Activated naive CD4-positive, alpha-beta T cell treated with Interleukin-2 at 50 U/mL for 16 hours (primary cell): ENCODE measurements at regions not wholly inside any gene's neighbourhood (a gene's known extent, or its start where the extent isn't known, plus 50 kb on each side); places are given as distances from the start of the nearest gene placed in this dataset.

Experiments
- DNase-seq: peaks from one replicate; pipeline ENCODE4 v3.0.0-alpha.2; 2020

GRCh38 chr7:113825832-113826231 lies 93.0 kb downstream of the PPP1R3A start:
- DNase-seq, result no peak

DNA sequence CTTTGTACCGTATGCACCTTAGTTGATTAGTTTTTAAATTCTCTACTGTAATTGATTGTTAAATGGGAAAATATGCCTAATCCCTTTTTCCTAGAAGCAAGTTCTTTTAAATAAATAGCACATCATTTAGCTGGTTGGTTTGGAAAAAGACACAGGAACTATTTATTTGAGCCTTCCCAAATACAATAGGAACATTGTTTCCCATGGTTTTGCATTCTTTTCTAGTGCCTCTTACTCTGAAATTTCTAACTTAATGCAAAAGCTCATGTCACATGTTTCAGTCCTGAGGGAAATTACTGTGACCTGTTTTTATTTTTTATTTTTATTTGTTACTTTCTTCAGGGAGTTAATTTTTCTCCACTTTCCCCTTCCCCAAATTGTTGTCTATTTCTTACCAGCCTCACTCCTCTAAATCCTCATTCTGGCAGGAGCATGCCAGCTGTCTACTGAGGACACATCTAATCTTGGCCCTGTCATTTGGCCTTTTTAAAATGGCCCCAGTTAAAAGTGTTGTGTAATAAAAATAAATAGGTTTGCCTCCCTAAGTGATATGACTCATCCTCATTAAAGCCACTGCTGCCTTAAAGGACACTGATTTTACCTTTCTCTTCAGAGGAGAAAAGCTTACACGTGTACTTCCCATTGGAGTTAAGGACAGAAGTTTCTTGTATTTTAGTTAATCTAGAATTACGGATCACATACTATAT lies 94.5 kb downstream of the PPP1R3A start:
- DNase-seq, result no peak

DNA sequence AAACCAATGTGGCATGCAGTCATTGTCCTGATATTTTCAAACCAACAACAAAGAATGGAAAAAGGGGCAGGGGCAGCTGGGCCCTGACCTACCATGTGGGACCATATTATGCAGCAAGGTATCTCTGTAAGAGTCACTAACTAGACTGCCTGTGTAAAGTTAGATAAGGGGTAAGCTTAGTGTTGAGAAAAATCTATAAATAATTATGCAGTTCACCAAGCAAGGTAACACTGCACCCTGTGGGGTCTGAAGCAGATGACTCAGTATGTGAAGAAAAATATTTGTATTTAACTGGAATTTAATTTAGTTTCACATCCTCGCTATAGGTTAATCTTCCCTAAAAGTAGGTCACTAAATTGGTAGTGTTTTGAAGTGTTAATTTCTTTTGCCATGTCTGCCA lies 99.3 kb downstream of the PPP1R3A start:
- DNase-seq, result no peak

DNA sequence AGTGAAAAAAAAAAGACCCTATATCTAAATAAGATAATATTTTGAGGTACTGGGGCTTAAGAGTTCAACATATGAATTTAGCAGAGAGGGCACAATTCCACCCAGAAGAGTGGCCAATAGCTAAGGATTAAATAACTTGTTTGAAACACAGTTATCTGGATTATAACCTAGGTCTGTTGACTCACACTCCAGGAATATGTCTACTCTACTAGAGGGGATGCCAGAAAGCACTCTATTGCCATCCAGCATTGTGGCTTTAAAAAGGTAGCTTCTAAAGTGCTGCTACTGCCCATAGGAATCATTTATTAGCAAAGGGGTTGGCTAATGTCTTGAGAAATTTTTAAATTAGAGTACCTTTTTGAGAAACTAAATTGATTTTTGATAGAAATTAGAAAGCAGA lies 102.2 kb downstream of the PPP1R3A start:
- DNase-seq, result no peak

GRCh38 chr7:113813471-113813870 lies 105.3 kb downstream of the PPP1R3A start:
- DNase-seq, result no peak

DNA sequence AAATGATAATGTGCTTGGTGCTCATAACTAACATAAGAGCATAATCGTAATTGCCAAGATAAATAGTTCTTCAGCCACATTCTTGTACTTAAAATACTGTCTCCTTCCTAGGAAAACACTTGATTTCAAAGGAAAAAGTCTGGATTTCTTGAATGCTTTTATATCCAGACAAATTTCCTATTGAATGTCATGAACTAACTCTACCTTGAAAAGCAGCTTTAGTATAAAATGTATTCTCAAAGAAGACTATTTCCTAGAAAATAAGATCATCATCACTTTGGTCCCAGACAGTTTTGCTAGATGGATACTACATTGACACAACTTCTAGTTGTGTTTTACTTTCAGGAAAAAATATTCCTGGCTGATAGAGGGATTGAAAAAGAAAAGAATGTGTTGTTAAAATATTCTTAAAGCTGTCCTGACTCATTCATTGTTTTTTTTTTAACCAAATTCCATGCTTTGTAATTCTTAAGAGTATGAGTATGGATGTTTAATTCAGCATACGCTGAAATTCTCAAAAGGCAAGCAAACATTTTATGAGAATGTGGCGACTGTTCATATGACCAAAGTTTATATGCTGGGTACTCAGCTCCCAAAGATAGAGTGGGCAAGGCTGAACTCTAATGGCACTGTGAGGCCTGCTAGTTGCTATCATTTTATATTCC lies 106.1 kb downstream of the PPP1R3A start:
- no peak for DNase-seq

DNA sequence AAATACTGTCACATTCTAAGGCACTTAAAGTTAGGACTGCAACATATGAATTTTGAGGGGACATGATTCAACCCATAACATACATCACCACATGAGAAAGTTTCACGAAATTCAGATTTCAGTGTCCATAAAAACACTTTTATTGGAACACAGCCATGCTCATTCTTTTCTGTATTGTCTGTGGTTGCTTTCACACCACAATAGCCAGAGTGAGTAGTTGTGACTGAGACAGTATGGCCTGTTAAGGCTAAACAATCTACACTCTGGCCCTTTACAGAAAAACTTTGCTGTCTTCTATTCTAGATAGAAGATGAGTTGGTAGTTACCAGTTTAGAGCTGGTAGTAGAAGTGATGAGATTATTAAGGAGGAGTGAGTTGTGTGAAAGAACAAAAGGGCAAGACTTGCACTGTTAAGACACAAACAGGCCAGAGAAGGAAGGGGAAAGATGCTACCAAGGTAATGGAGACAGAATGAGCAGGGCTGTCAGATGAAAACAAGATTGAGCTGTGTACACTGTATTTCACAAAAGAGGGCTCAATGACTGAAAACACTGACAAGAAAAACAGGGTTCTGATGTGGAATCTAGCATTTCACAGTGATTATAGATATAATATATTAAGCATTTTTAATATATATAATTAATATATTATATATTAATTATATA lies 108.6 kb downstream of the PPP1R3A start:
- no peak for DNase-seq

DNA sequence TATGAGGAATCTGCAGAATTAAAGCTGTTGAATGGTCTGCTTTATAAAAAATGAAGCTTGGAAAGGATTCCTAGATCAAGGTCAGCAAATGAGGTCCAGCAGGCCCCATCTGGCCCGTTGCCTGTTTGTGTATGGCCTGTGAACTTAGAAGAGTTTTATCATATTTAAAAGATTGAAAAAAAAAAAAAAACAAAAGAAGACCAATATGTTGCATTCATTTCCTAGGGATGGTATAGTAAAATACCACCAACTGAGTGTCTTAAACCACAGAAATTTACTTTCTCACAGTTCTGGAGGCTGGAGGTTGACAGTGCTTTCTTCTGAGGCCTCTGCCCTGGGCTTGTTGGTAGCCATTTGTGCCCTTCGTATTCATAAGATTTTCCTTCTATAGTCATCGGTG lies 109.2 kb downstream of the PPP1R3A start:
- DNase-seq, result no peak

- DNase-seq, result no peak
These were observed 112.0 kb downstream of the PPP1R3A start for GRCh38 chr7:113806633-113807327.

DNA sequence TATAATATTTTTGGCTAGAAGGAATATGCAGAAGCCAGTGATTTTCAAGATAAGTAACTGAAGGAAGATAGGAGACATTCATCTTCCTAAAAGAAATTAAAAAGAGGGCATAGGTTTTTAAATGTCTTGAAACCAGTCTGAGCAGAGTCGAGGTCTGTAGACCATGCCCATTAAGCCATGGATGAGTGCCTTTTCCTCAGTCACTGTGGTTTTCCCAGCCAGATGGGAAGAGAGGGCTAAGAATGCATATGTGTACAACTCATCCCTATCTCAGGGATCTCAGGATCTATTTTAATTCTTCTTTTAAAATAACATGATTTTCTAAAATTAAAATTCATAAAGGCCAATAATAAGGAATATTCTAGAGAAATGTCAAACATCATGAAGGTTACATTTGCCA lies 112.8 kb downstream of the PPP1R3A start:
- DNase-seq, result no peak

DNA sequence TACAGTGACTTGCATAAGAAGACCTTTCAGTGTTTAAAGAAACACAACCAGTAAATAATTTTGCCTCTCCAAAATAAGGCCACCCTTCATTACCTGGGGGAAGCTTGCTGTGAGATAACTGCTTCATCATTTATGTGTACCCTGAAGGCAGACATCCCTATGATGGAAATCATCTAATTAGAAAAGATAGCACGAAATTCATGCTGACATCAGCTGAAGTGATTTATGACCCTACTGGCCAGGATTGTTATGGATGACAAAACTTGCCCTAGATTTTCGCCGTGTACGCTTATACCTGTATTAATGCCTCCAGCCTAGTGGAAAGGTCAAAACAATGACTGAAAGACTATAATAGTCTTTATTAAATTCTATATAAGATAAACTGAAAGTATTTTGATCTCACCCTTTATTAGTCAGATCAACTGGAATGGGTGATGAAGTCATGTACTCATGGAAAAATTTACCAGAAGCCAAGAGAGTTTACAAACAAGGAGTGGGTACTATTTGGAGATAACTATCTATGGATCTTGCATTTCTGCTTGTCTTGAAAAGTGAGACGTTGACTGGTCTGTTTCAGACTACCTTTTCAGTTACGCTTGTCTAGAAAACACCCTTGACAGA lies 114.2 kb downstream of the PPP1R3A start:
- DNase-seq, result no peak

DNA sequence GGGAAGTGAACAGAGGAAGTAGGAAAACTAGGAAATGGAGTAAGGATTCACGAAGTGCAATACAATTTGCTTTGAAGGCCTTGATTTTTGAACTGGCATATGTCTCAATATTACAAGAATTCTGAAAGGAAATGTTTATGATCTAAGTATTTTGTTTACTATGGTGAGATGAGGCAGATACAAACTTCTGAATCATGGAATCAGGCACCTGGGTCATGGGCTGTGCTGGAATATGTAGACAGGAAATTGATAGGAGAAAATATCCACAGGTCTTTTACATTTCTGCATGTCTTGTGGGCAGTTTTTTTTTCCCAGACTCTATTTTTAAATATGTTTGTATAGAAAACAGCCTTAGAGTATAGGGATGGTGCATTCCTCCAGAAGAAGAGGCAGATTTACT lies 117.1 kb downstream of the PPP1R3A start:
- DNase-seq, result no peak

- DNase-seq, result no peak
These were observed 118.0 kb downstream of the PPP1R3A start for GRCh38 chr7:113800826-113801225.

GRCh38 chr7:113799896-113800295 lies 118.9 kb downstream of the PPP1R3A start:
- no peak for DNase-seq

- no peak for DNase-seq
These were observed 121.3 kb downstream of the PPP1R3A start for GRCh38 chr7:113797420-113798010.

- DNase-seq, result no peak
These were observed 122.3 kb downstream of the PPP1R3A start for GRCh38 chr7:113796557-113796956.

DNA sequence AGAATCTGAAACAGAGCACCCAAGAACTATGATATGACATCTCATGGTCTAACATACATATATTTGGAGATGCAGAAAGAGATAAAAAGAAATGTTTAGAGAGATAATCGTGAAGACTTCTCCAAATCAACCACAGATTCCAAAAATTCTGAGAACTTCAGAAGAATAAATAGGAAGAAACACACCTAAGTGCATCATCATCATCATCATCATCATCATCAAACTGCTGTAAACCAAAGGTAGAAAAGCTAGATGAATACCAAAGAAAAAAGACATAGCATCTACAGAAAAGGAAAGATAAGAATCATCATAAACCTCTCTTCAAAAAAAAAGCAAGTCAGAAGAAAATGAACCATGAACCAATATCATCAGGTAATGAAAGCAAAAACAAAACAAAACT lies 124.2 kb downstream of the PPP1R3A start:
- DNase-seq, result no peak

DNA sequence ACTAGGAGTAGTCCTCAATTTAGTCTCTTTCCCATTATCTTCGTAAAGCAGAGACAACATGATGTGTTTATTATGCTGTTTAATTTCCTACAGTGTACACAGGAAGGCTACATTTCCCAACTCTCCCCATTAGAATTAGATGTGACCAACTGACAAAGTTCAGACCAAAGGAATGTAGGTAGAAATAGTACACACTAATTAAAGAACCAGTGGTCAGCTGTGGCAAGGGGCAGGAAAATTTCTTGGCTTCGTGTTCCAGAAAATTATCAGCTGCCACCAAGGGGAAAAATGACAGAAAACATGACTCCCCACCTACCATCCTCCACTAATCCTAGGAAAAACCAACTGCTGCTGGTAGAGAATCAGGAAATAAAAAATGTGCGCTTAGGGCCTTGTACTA lies 125.6 kb downstream of the PPP1R3A start:
- DNase-seq, result no peak

DNA sequence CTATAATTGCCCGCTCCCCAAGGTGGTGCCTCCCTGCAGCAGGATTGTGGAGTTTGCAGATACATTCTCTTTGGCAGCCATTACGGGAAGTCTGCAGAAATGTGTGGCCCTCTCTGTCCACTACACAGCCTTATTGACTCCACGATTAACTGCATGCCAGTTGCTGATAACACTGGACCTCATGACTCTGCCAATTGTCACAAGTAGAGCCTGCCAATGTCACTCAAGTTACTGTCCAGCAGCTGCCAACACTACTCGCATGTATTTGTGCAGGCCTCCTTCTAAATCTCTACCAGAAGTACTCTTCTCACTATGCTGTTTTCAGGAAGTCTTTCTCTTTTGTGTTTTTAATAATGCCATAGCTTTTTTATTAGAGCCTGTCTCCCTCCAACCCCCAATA lies 128.8 kb downstream of the PPP1R3A start:
- DNase-seq, result no peak

GRCh38 chr7:113787106-113787505 lies 131.7 kb downstream of the PPP1R3A start:
- DNase-seq, result no peak

DNA sequence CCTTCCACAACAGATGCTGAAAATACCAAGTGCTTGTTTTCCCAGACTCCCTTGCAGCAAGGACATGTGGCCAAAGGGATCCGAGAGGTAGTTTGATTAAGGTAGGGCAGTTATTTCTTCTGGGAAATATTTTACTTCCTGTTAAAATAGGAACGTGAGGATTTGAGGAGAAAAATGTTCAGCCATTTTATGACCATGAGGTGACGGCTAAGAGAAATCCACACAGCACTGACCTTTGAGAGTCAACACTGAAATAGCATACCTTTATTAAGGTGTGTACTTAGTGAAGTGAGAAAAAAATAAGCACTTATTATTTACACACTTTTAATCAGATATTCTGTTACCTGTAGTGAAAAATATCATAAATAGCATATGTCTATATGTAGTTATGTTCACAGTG lies 133.9 kb downstream of the PPP1R3A start:
- DNase-seq, result no peak

DNA sequence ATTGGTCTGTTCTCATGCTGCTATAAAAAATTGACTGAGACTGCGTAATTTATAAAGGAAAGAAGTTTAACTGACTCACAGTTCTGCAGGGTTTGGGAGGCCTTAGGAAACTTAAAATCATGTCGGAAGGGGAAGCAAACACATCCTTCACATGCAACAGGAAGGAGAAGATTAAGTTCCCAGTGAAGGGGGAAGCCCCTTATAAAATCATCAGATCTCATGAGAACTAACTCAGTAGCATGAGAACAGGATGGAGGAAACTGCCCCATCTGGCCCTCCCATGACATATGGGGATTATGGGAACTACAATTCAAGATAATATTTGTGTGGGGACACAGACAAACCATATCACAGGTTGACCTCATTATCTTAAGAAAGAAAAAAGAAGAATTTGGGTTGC lies 134.5 kb downstream of the PPP1R3A start:
- DNase-seq, result no peak

DNA sequence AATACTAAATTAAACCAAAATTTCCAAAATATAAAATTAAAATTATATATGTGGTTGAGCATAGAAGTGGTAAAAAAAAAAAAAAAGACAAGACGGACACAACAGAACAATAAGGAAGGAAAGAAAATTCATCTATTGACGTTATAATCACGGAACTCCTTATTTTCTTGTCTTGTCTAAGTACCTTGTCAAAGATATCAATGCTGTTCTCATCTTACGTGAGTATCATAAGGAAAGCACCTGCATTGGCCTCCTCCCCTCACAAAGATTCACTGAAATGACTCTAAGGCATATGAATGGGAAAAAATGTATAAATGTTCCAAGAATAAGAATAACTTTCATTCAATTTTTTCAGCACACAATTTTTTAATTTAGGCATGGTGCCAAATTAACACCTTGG lies 135.4 kb downstream of the PPP1R3A start:
- no peak for DNase-seq
